Uterus (tissue), 3 donors: ENCODE measurements at regions not wholly inside any gene's neighbourhood (a gene's known extent, or its start where the extent isn't known, plus 50 kb on each side); places are given as distances from the start of the nearest gene placed in this dataset.

Experiments
- DNase-seq, 2 donors: peaks; one replicate each; pipeline ENCODE4 v3.0.0-alpha.2; 2019 to 2020
- H3K27ac ChIP-seq, 2 donors: fragments of 200-600 bp; sonication (generic); 1 replicate in 1 of 2; 2 replicates in 1 of 2; pipeline ENCODE4 v1.5.1; 2016 to 2018
- H3K27me3 ChIP-seq, 2 donors: fragments of 200-600 bp; sonication (generic); one replicate each; pipeline ENCODE4 v1.5.1; 2018 to 2019; ENCODE audit warnings: control low read depth in 1 of 2
- H3K36me3 ChIP-seq, 2 donors: fragments of 200-600 bp; sonication (generic); one replicate each; pipeline ENCODE4 v1.5.1; 2019; ENCODE audit warnings: control low read depth in 1 of 2
- H3K4me1 ChIP-seq, 2 donors: fragments of 200-600 bp; sonication (generic); one replicate each; pipeline ENCODE4 v1.5.1; 2018 to 2019; ENCODE audit warnings: control low read depth in 1 of 2
- H3K4me3 ChIP-seq, 2 donors: fragments of 200-600 bp; sonication (generic); 1 replicate in 1 of 2; 2 replicates in 1 of 2; pipeline ENCODE4 v1.5.1; 2018 to 2019; ENCODE audit warnings: mild to moderate bottlenecking in 1 of 2
- H3K9me3 ChIP-seq, 2 donors: fragments of 200-600 bp; sonication (generic); one replicate each; pipeline ENCODE4 v1.5.1; 2019; ENCODE audit warnings: control low read depth in 1 of 2
- CTCF ChIP-seq, 4 experiments: fragments of 200-600 bp in 2 of 4; fragments of 450-650 bp in 2 of 4; sonication (generic) in 2 of 4; IDR thresholded peaks; one replicate each; pipeline ENCODE4 v1.5.1; 2016 to 2019; ENCODE audit warnings: antibody characterized with exemption in 4 of 4, mild to moderate bottlenecking in 2 of 4, moderate library complexity in 1 of 4
- POLR2A ChIP-seq, 2 donors: fragments of 450-650 bp; IDR thresholded peaks; one replicate each; pipeline ENCODE4 v1.6.1; 2016; ENCODE audit warnings: antibody characterized with exemption in 2 of 2, mild to moderate bottlenecking in 1 of 2, moderate library complexity in 1 of 2
- intact Hi-C: fragments of 100-400 bp; cut with DNase I; formaldehyde crosslinking; loops from one replicate; pipeline ENCODE4 v1.15.1; 2023; ENCODE audit warnings: low total_unique reads
- donor health status: DM: yes; HTN: yes; CAD: no.

GRCh38 chr6:103699769-103700168 is 1160.0 kb downstream of the HACE1 start:
- no peak for TF ChIP-seq POLR2A (IDR thresholded peaks at IDR 0.05)
- TF ChIP-seq CTCF (IDR thresholded peaks at IDR 0.05) = no peak
- H3K4me3 ChIP-seq = no peak overlapping the region
- H3K27ac ChIP-seq = no peak overlapping the region
- intact Hi-C loops = no loop called here
- H3K9me3 ChIP-seq = no peaks in the 10 kb centered on the region
- no peaks in the 10 kb centered on the region for H3K4me1 ChIP-seq
- no peaks in the 10 kb centered on the region for H3K27me3 ChIP-seq
- DNase-seq = no peak
- H3K36me3 ChIP-seq = no peaks in the 10 kb centered on the region

GRCh38 chr6:103687430-103687829 is 1172.3 kb downstream of the HACE1 start:
- intact Hi-C loops = no loop called here
- TF ChIP-seq CTCF (IDR thresholded peaks at IDR 0.05) = no peak
- no peak for TF ChIP-seq POLR2A (IDR thresholded peaks at IDR 0.05)
- Histone ChIP-seq H3K27ac (no peak overlapping the region), H3K36me3 (no peaks in the 10 kb centered on the region), H3K4me1 (no peaks in the 10 kb centered on the region), H3K27me3 (no peaks in the 10 kb centered on the region), H3K9me3 (no peaks in the 10 kb centered on the region), H3K4me3 (no peak overlapping the region)
- DNase-seq = no peak

GRCh38 chr6:103680116-103680515 is 1179.6 kb downstream of the HACE1 start:
- Histone ChIP-seq H3K9me3 (no peaks in the 10 kb centered on the region), H3K4me1 (no peaks in the 10 kb centered on the region), H3K4me3 (no peak overlapping the region), H3K36me3 (no peaks in the 10 kb centered on the region), H3K27me3 (no peaks in the 10 kb centered on the region), H3K27ac (no peak overlapping the region)
- TF ChIP-seq POLR2A (IDR thresholded peaks at IDR 0.05) (no peak), CTCF (IDR thresholded peaks at IDR 0.05) (no peak)
- DNase-seq = no peak
- intact Hi-C loops = no loop called here

- H3K36me3 ChIP-seq = no peaks in the 10 kb centered on the region
- intact Hi-C loops = no loop called here
- H3K27me3 ChIP-seq = no peaks in the 10 kb centered on the region
- H3K9me3 ChIP-seq = no peaks in the 10 kb centered on the region
- no peak overlapping the region for H3K27ac ChIP-seq
- DNase-seq = no peak
- TF ChIP-seq POLR2A (IDR thresholded peaks at IDR 0.05) = no peak
- TF ChIP-seq CTCF (IDR thresholded peaks at IDR 0.05) = no peak
- no peaks in the 10 kb centered on the region for H3K4me1 ChIP-seq
- no peak overlapping the region for H3K4me3 ChIP-seq
Measured at GRCh38 chr6:103677290-103677689, 1182.4 kb downstream of the HACE1 start.

GRCh38 chr6:103675807-103676406 is 1183.8 kb downstream of the HACE1 start:
- H3K27me3 ChIP-seq = no peaks in the 10 kb centered on the region
- H3K36me3 ChIP-seq = no peaks in the 10 kb centered on the region
- H3K4me1 ChIP-seq = no peaks in the 10 kb centered on the region
- DNase-seq = no peak
- intact Hi-C loops = no loop called here
- H3K4me3 ChIP-seq = no peak overlapping the region
- TF ChIP-seq CTCF (IDR thresholded peaks at IDR 0.05) (no peak), POLR2A (IDR thresholded peaks at IDR 0.05) (no peak)
- H3K9me3 ChIP-seq = no peaks in the 10 kb centered on the region
- no peak overlapping the region for H3K27ac ChIP-seq
